SK-N-DZ (cell line): ENCODE measurements at regions not wholly inside any gene's neighbourhood (a gene's known extent, or its start where the extent isn't known, plus 50 kb on each side); places are given as distances from the start of the nearest gene placed in this dataset.

Source experiments
- DNase-seq: peaks from one replicate; pipeline ENCODE4 v3.0.0-alpha.2; 2015; ENCODE audit warnings: low spot score

- no peak for DNase-seq
Observed at GRCh38 chr6:90435207-90435899, 138.7 kb upstream of the BACH2 start.

GRCh38 chr6:90434094-90434493 is 137.5 kb upstream of the BACH2 start:
- DNase-seq = no peak

DNA sequence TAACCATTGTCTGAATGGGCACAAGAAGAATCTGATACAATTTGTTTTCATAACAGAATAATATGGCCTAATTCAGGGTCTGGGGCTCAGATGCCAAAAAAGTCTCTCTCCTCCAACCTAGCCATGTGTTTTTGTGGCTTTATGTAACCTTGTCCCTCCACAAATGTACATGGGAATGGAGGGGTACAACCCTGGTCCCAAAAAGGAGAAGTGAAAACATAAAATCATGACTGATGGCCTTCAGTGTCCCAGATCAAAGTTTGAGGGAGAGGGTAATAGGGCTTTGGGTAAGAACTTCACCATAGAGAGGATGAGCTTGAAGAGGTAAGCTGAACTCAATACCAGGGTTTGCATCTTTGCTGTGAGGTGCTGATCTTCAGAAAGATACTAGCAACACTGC is 136.3 kb upstream of the BACH2 start:
- DNase-seq = no peak

GRCh38 chr6:90432041-90432775 is 135.6 kb upstream of the BACH2 start:
- DNase-seq = no peak

GRCh38 chr6:90431576-90431975 is 134.9 kb upstream of the BACH2 start:
- no peak for DNase-seq

- no peak for DNase-seq
Observed at GRCh38 chr6:90429713-90430112, 133.1 kb upstream of the BACH2 start.

- no peak for DNase-seq
Observed at GRCh38 chr6:90428514-90428913, 131.9 kb upstream of the BACH2 start.

- DNase-seq = no peak
Observed at GRCh38 chr6:90425161-90425641, 128.6 kb upstream of the BACH2 start.

DNA sequence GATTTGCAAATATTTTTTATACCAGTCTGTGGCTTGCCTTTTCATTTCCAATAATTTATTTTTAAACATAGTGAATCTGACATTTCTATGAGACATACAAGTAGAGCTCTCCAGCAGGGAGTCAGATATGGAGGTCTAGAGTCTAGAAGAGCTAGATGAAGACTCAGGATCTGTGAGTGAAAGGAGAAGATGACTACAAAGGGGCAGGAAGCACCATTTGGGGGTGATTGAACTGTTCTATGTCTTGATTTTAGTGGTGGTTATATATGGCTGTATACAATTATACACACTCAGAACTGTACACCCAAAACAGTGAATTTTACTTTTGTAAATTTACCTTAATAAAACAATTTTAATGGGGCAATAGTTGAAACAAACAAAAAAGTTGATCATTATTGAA is 127.9 kb upstream of the BACH2 start:
- no peak for DNase-seq

DNA sequence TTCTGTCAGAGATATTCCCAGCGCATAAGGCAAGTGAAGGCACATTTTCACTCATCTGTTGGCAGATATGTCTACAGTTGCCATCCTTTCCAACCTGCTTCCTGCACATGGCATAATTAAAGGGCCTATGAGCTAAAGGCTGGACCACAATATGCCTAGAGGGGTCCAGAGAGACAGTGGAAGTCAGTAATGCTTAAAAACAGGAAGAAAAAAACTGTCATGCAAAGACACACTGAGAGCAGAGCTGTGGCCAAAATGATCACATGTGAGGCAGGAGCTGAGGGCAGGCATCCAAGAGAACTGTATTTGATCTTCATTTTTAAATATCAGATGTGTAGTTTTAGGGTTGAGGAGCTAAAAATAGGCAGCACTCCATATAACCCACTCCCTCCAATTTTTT is 125.0 kb upstream of the BACH2 start:
- no peak for DNase-seq

DNA sequence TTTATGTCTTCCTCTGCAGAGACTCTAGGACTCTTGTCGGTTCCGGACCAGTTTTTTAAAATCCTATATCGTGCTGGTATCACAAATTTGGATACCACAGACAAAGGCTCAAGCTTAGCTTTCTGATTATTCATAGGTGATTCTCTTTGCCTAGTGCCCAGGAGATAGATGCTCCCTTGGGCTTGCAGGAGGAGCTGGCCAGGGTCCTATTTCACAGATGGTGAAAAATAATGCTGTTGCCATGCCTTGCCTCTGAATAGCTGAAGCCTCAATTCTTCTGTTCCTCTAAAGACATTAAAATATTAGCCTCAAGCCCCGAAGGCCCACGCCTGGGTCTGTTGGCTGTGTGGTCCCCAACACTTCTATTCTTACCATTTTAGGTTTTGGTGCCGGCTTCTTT is 123.9 kb upstream of the BACH2 start:
- DNase-seq = no peak

DNA sequence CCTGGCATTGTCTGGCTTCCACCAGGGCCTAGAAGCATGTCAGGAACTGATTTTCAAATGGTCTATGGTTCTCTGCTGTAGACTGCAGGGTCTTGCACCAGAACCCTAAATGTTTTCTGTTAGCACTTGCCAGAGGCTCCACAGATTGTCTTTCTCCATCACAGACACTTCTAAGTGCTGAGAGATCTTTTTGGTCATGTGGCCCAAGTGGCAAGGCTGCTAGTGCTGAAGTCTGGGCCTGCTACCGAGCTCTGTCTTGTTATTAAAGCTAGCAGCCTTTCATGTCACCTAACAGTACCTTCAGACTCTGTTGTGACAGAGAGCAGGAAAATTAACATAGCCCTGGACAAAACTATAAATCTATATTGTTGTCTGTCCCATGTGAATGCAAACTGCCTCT is 120.7 kb upstream of the BACH2 start:
- DNase-seq = no peak

- DNase-seq = no peak
Observed at GRCh38 chr6:90416322-90416721, 119.7 kb upstream of the BACH2 start.

GRCh38 chr6:90415178-90415577 is 118.5 kb upstream of the BACH2 start:
- DNase-seq = no peak

DNA sequence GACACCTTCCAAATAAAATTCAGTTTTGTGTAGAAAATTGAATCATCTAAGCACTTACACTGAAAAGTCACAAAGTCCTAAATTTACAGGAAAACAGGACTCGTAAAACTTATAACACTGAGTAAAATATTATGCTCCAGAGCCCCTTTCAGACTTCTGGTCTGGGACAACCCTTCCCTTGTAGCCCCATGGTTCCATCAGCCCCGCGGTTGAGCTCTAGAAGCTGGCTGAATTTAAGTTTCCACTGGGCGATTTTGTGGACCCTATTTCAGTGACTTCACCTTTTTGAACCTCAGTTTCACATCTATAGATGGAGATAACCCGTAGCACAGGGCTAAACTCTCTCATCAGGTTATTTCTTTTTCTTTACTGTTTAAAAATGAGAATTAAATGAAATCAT is 117.7 kb upstream of the BACH2 start:
- DNase-seq = no peak

GRCh38 chr6:90413867-90414266 is 117.2 kb upstream of the BACH2 start:
- peak; percentile 68 for DNase-seq

DNA sequence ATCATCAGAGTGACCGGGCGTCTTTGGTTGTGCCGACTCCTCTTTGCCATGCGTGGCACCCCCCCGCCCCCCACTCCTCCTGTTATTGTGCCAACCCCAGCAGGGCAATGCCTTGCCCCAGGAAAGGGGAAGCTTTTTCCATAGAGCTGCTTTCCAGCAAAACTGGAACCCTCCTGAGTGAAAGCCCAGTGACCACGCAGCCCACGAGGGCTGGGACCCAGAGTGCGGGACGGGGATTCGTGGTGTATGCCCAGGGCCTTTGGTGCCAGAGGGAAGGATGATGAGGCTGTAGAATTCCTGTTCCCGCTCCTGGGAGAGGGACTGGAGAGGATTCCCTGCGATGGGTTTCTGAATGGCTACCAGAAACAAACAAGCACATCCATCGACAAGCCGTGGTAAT is 116.8 kb upstream of the BACH2 start:
- no peak for DNase-seq

GRCh38 chr6:90412538-90413369 is 116.1 kb upstream of the BACH2 start:
- DNase-seq = no peak

DNA sequence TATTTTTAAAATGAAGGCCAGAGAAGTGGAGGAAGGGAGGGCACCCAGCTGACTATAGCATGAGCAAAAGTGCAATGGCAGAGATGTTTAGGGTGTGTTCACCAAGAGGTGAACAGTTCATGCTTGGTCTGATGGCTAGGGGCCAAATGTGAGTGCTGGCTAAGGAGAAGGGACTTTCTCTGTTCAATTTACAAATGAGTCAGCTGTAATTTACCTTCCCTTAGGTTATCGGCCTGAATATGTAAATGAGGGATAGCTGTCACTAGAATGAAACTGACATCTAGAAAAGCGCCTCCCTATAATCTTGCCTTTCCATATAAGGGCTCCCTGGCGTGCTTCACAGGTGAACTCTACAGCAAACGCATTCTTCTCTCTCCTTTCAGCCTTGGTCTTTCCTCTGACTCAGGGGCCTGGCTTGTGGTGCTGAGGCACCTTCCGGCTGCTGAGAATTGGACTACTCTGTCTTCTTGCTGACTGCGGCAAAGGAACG is 114.7 kb upstream of the BACH2 start:
- no peak for DNase-seq

- no peak for DNase-seq
Observed at GRCh38 chr6:90409700-90410099, 113.1 kb upstream of the BACH2 start.

DNA sequence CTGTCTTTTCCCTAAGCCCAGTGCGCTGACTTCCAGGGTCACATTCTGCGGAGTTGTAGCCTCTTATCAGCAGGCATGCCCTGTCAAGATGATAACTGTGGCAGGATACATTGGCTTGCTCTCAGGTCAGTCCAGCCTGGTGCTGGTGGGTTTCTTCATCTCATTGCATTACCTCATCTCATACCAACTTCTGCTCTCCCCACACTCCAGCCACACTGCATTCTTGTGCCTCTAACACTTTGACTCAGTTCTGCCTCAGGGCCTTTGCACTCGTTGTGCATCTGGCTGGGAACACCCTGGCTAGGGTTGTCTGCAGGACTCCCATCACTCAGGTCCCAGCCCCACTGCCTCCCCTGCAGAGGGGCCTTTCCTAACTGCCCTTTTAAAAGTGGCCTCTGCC is 110.3 kb upstream of the BACH2 start:
- no peak for DNase-seq

DNA sequence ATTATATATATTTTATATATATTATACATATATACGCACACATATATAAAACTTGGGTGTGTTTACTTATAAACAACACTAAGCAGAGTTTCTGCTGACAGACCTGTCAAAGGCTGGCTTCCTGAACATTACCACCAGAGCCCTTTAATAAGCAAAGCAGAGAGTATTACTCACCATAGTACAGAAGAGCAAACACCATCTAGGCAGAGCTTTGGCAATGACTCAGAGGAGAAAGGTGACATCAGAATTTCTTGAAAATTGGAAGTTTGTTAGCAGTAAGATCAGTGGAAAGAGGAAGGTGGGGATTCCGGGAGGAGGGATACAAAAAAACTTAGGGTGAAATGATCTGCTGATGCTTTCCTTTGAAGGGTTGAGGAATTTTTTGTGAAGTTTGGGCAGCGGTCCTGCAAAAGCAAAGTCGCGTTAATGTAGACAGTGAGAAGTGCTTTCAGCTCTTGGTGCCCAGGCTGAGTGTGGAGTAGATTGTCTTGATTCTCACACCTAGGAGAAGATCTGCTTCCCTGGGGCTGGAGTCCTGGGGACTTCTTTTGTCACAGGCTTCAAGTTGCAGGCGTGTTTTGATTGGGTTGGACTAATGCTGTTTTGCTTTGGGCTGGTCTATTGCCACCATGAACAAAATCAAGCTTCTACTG is 109.6 kb upstream of the BACH2 start:
- DNase-seq = no peak
